Mesendoderm (in vitro differentiated cells): ENCODE measurements at regions not wholly inside any gene's neighbourhood (a gene's known extent, or its start where the extent isn't known, plus 50 kb on each side); places are given as distances from the start of the nearest gene placed in this dataset.

ENCODE experiments used
- DNase-seq: peaks from one replicate; pipeline ENCODE4 v3.0.0; 2013
- H2AK5ac ChIP-seq: 2 replicates; pipeline ENCODE4 v1.6.1; 2013; ENCODE audit warnings: low read length, inconsistent platforms
- H2BK120ac ChIP-seq: 2 replicates; pipeline ENCODE4 v1.6.1; 2013; ENCODE audit warnings: low read depth, mild to moderate bottlenecking, low read length, moderate library complexity, mixed read lengths
- H2BK15ac ChIP-seq: replicated peaks from 2 replicates; pipeline ENCODE4 v1.6.1; 2013; ENCODE audit warnings: low read depth, mild to moderate bottlenecking, moderate library complexity
- H2BK5ac ChIP-seq: 2 replicates; pipeline ENCODE4 v1.6.1; 2013; ENCODE audit warnings: low read length, inconsistent platforms
- H3K18ac ChIP-seq: 2 replicates; pipeline ENCODE4 v1.6.1; 2013; ENCODE audit warnings: mild to moderate bottlenecking, low read length, mixed read lengths
- H3K23ac ChIP-seq: one replicate; pipeline ENCODE4 v1.6.1; 2013; ENCODE audit warnings: low read length
- H3K27ac ChIP-seq: 2 replicates; pipeline ENCODE4 v1.5.1; 2013; ENCODE audit warnings: low read depth, mild to moderate bottlenecking, inconsistent platforms, low read length, moderate library complexity
- H3K27me3 ChIP-seq: 2 replicates; pipeline ENCODE4 v1.6.1; 2013; ENCODE audit warnings: low read length, control low read depth, mild to moderate bottlenecking, inconsistent platforms; ENCODE audit not compliant: insufficient read depth, poor library complexity
- H3K36me3 ChIP-seq: 2 replicates; pipeline ENCODE4 v1.6.1; 2013; ENCODE audit warnings: low read length, inconsistent platforms; ENCODE audit not compliant: control insufficient read depth, insufficient read depth
- H3K4ac ChIP-seq: one replicate; pipeline ENCODE4 v1.6.1; 2013; ENCODE audit warnings: low read depth, mild to moderate bottlenecking, low read length, moderate library complexity
- H3K4me1 ChIP-seq: 2 replicates; pipeline ENCODE4 v1.6.1; 2013; ENCODE audit warnings: low read depth, low read length, inconsistent platforms; ENCODE audit not compliant: control insufficient read depth
- H3K4me2 ChIP-seq: 2 replicates; pipeline ENCODE4 v1.6.1; 2013; ENCODE audit warnings: low read length
- H3K4me3 ChIP-seq: 2 replicates; pipeline ENCODE4 v1.5.1; 2013; ENCODE audit warnings: mild to moderate bottlenecking, low read length
- H3K56ac ChIP-seq: one replicate; pipeline ENCODE4 v1.6.1; 2013; ENCODE audit warnings: low read length
- H3K79me1 ChIP-seq: 2 replicates; pipeline ENCODE4 v1.6.1; 2013; ENCODE audit warnings: low read length, inconsistent platforms
- H3K79me2 ChIP-seq: 2 replicates; pipeline ENCODE4 v1.6.1; 2013; ENCODE audit warnings: mild to moderate bottlenecking, low read length; ENCODE audit not compliant: control insufficient read depth, insufficient read depth
- H3K9ac ChIP-seq: 2 replicates; pipeline ENCODE4 v1.6.1; 2013; ENCODE audit warnings: low read length, inconsistent platforms
- H4K5ac ChIP-seq: one replicate; pipeline ENCODE4 v1.6.1; 2013; ENCODE audit warnings: low read length
- H4K8ac ChIP-seq: one replicate; pipeline ENCODE4 v1.6.1; 2013; ENCODE audit warnings: low read depth, mild to moderate bottlenecking, control low read depth, low read length, moderate library complexity
- WGBS: extraction: QIAGEN DNeasy Blood & Tissue Kit; methylation state at CpG from one replicate; pipeline ENCODE4 v1.1.7; 2013; ENCODE audit warnings: low lambda C conversion rate, missing lambda C conversion rate; ENCODE audit not compliant: insufficient coverage; ENCODE audit errors: extremely low coverage; 5-methylcytosine and 5-hydroxymethylcytosine counted together

DNA sequence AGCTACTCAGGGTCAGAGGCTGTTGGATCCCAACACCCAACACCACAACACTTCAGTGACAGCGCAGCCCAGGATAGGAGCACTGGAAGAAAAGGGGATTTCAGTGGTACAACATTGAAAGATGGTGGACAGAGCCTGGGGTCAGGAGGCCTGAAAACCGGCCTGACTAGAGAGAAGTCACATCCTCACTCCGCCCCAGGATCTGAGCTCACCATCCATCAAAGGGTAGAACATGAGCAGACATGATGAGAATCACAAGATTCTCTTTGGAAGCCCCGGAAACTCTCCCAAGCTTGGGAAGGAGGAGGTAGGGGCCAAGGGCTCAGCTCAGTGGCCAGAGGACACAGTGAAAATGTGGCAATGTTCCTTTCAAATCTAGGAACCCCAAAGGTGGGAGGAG is 271.3 kb downstream of the NPHP4 start:
- Histone ChIP-seq H3K4me1 (no peaks in the 10 kb centered on the region), H2AK5ac (no peak overlapping the region), H2BK5ac (no peak overlapping the region), H4K5ac (no peak overlapping the region), H3K4me2 (no peak overlapping the region), H2BK120ac (no peak overlapping the region), H3K23ac (no peak overlapping the region), H3K27ac (no peak overlapping the region), H3K79me1 (no peaks in the 10 kb centered on the region), H3K56ac (no peak overlapping the region), H4K8ac (no peak overlapping the region), H3K36me3 (no peaks in the 10 kb centered on the region), H3K79me2 (no peaks in the 10 kb centered on the region), H3K27me3 (no peaks in the 10 kb centered on the region), H3K9ac (no peak overlapping the region), H2BK15ac (no peak overlapping the region), H3K18ac (no peak overlapping the region), H3K4me3 (no peak overlapping the region), H3K4ac (no peak overlapping the region)
- WGBS = no CpG with 5 or more reads among the region's 4 CpGs
- no peak for DNase-seq

DNA sequence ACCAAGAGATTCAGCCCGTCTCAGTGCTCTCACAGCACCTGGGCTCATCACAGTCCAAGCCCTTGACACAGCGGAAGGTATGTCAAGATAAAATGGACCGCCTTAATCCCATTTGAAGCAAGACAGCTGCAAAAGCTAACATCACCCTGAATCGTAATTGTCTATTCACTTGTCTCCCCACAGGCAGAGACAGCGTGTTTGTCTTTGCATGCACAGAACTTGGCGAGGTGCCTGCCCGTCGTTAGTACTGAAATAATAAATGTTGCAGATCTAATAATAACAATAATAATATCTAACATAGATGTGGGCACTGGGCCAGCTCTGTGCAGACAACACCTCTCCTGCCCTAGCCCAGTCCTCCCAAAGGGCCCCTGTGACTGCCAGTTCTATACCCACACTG is 271.7 kb downstream of the NPHP4 start:
- DNase-seq = no peak
- H3K27me3 ChIP-seq = no peaks in the 10 kb centered on the region
- no peak overlapping the region for H3K56ac ChIP-seq
- no peak overlapping the region for H2AK5ac ChIP-seq
- WGBS = no CpG with 5 or more reads among the region's 8 CpGs
- no peak overlapping the region for H4K8ac ChIP-seq
- H3K4me2 ChIP-seq = no peak overlapping the region
- no peaks in the 10 kb centered on the region for H3K36me3 ChIP-seq
- no peak overlapping the region for H3K4ac ChIP-seq
- no peak overlapping the region for H2BK15ac ChIP-seq
- no peaks in the 10 kb centered on the region for H3K79me1 ChIP-seq
- H3K79me2 ChIP-seq = no peaks in the 10 kb centered on the region
- H3K4me3 ChIP-seq = no peak overlapping the region
- no peak overlapping the region for H2BK5ac ChIP-seq
- no peak overlapping the region for H3K9ac ChIP-seq
- no peaks in the 10 kb centered on the region for H3K4me1 ChIP-seq
- no peak overlapping the region for H3K18ac ChIP-seq
- no peak overlapping the region for H3K27ac ChIP-seq
- H3K23ac ChIP-seq = no peak overlapping the region
- H2BK120ac ChIP-seq = no peak overlapping the region
- H4K5ac ChIP-seq = no peak overlapping the region

DNA sequence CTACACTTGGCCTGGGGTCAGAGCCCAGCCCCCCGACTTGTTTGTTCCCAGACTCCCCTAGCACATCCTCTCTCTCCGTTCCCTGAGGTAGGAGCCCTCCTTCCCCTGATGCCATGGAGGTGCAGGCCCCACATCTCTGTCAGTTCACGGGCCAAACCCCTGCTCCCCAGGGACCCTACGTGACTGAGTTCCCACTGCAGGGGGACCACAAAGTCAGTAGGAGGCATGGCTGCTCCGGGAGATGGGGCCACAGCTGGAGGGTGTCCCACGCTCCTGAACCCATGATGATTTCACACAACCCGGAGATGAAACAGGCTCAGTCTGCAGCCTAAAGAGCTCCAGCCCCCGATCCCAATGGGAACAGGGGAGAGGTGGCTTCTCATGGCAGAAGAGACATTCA is 272.2 kb downstream of the NPHP4 start:
- H3K27me3 ChIP-seq = no peaks in the 10 kb centered on the region
- no peaks in the 10 kb centered on the region for H3K79me1 ChIP-seq
- H3K27ac ChIP-seq = no peak overlapping the region
- no peak overlapping the region for H2BK15ac ChIP-seq
- H3K4me2 ChIP-seq = no peak overlapping the region
- WGBS = no CpG with 5 or more reads among the region's 8 CpGs
- H3K23ac ChIP-seq = no peak overlapping the region
- H4K5ac ChIP-seq = no peak overlapping the region
- H3K4me1 ChIP-seq = no peaks in the 10 kb centered on the region
- no peak overlapping the region for H4K8ac ChIP-seq
- no peak overlapping the region for H2AK5ac ChIP-seq
- H3K36me3 ChIP-seq = no peaks in the 10 kb centered on the region
- no peak for DNase-seq
- H2BK120ac ChIP-seq = no peak overlapping the region
- no peaks in the 10 kb centered on the region for H3K79me2 ChIP-seq
- H3K4ac ChIP-seq = no peak overlapping the region
- no peak overlapping the region for H3K56ac ChIP-seq
- no peak overlapping the region for H3K18ac ChIP-seq
- H3K4me3 ChIP-seq = no peak overlapping the region
- no peak overlapping the region for H3K9ac ChIP-seq
- H2BK5ac ChIP-seq = no peak overlapping the region

DNA sequence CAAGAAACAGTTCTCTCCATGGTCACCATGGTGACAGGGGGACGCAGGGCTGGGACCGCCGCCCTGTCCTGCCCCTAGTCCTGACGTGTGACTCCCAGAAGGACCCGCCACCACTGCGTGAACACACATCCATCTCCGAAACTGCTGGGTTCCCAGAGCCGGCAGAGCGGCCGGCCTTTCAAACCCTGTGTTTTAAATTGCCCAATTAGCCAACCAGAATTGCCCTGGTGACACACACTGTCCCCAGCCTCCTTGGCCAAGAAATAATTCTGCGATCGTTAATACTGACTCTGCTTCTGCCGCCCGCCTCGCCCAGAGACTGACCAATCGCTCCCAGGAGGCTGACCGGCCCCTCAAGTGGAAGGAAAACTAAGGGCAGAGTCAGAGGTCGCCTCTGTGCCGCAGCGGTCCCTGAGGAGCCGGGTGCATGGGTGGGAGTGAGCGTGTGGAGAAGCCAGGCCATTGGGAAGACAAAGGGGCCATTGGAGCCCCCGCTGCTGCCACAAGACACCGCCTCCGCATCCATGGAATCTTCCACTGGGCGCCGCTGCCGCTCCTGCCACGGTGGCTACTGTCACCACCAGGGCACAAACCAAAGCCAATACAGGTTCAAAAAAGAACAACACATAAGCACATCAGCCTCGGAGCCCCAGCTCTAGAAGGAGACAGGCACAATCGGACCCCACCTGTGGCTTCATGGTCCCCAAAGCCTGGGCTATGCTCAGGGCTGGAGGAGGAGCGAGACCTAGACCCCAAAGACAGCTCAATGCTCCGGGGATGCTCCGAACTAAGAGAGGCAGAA is 273.2 kb downstream of the NPHP4 start:
- H3K56ac ChIP-seq = no peak overlapping the region
- H4K8ac ChIP-seq = no peak overlapping the region
- no peak overlapping the region for H3K27ac ChIP-seq
- no peak overlapping the region for H2BK120ac ChIP-seq
- H3K9ac ChIP-seq = no peak overlapping the region
- H2AK5ac ChIP-seq = no peak overlapping the region
- no peak overlapping the region for H2BK15ac ChIP-seq
- DNase-seq = peak; percentile 34
- H2BK5ac ChIP-seq = no peak overlapping the region
- no peak overlapping the region for H3K23ac ChIP-seq
- no peaks in the 10 kb centered on the region for H3K79me1 ChIP-seq
- H3K4me3 ChIP-seq = no peak overlapping the region
- H3K4ac ChIP-seq = peak overlapping the region; percentile 10
- no peak overlapping the region for H3K4me2 ChIP-seq
- H3K27me3 ChIP-seq = no peaks in the 10 kb centered on the region
- no CpG with 5 or more reads among the region's 34 CpGs for WGBS
- H3K79me2 ChIP-seq = no peaks in the 10 kb centered on the region
- no peaks in the 10 kb centered on the region for H3K4me1 ChIP-seq
- H4K5ac ChIP-seq = no peak overlapping the region
- H3K18ac ChIP-seq = no peak overlapping the region
- H3K36me3 ChIP-seq = no peaks in the 10 kb centered on the region

DNA sequence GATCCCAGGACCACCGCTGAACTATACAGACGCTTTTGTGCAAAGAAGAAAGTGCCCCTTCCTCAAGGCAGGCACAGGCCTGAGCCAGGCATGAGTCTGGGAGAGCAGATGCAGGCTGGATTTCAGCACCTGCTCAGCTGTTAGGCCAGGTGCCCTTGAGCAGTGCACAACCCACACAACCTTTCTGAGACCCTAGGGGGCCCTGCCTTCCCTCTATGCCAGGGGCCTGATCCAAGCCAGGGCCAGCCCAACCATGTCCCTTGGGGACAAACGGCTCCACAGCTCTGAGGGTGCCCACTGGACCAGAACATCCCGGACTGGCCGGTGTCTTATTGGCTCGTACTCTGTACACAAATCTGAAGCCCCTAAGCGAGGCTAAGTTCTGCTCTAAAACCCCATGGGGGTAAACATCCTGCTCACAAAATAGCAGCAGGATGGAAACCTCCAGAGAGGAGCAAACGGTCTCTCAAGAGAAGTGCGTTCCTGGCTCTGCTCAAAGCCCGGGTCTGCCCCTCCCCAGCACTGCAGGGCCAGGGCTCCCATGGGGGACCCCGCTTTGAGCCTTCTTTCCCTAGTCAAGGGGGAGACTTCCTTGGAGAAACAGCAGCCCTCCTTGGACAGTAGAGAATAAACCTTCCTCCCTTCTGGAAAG is 275.1 kb downstream of the NPHP4 start:
- peak overlapping the region; percentile 26 for H3K27ac ChIP-seq
- no peak overlapping the region for H3K4me2 ChIP-seq
- no peak overlapping the region for H3K4me3 ChIP-seq

More for the DNA sequence above, 275.1 kb downstream of the NPHP4 start:
- peak overlapping the region; percentile 11 for H3K56ac ChIP-seq
- H3K27me3 ChIP-seq = no peaks in the 10 kb centered on the region
- no peak overlapping the region for H4K5ac ChIP-seq
- no peaks in the 10 kb centered on the region for H3K4me1 ChIP-seq
- no peak overlapping the region for H3K23ac ChIP-seq
- peak overlapping the region; percentile 19 for H3K4ac ChIP-seq
- no peak overlapping the region for H2BK15ac ChIP-seq
- no peaks in the 10 kb centered on the region for H3K36me3 ChIP-seq
- no peak overlapping the region for H2BK120ac ChIP-seq
- H3K9ac ChIP-seq = no peak overlapping the region
- no peak overlapping the region for H2AK5ac ChIP-seq
- no peaks in the 10 kb centered on the region for H3K79me2 ChIP-seq
- H3K79me1 ChIP-seq = no peaks in the 10 kb centered on the region
- peak overlapping the region; percentile 67 for H4K8ac ChIP-seq
- no peak overlapping the region for H2BK5ac ChIP-seq
- no peak for DNase-seq
- no CpG with 5 or more reads among the region's 11 CpGs for WGBS
- H3K18ac ChIP-seq = peak overlapping the region; percentile 29
